Effector memory CD4-positive, alpha-beta T cell (primary cell): ENCODE measurements at regions not wholly inside any gene's neighbourhood (a gene's known extent, or its start where the extent isn't known, plus 50 kb on each side); places are given as distances from the start of the nearest gene placed in this dataset.

Experiments used
- DNase-seq, 3 donors: peaks; one replicate each; pipeline ENCODE4 v3.0.0-alpha.2; 2020
- H3K27ac ChIP-seq: 2 replicates; pipeline ENCODE4 v1.7.0; 2013; ENCODE audit warnings: mild to moderate bottlenecking, low read length, moderate library complexity; ENCODE audit not compliant: insufficient read depth, poor library complexity, severe bottlenecking
- H3K27me3 ChIP-seq: replicated peaks from 2 replicates; pipeline ENCODE4 v1.7.0; 2013; ENCODE audit warnings: mild to moderate bottlenecking, low read length; ENCODE audit not compliant: insufficient read depth, control insufficient read depth, poor library complexity, severe bottlenecking
- H3K36me3 ChIP-seq: 2 replicates; pipeline ENCODE4 v1.7.0; 2013; ENCODE audit warnings: mild to moderate bottlenecking, low read length, moderate library complexity; ENCODE audit not compliant: control insufficient read depth, insufficient read depth
- H3K4me1 ChIP-seq: 2 replicates; pipeline ENCODE4 v1.7.0; 2013; ENCODE audit warnings: low read length, mild to moderate bottlenecking; ENCODE audit not compliant: control insufficient read depth, insufficient read depth, poor library complexity, severe bottlenecking
- H3K4me3 ChIP-seq: 2 replicates; pipeline ENCODE4 v1.7.0; 2013; ENCODE audit warnings: low read length, low read depth, mild to moderate bottlenecking; ENCODE audit not compliant: insufficient read depth, poor library complexity, severe bottlenecking
- H3K9me3 ChIP-seq: 2 replicates; pipeline ENCODE4 v1.7.0; 2013; ENCODE audit warnings: mild to moderate bottlenecking, low read length, moderate library complexity; ENCODE audit not compliant: control insufficient read depth

- no peak for DNase-seq
- Histone ChIP-seq H3K27ac (no peak overlapping the region), H3K27me3 (no peaks in the 10 kb centered on the region), H3K36me3 (no peaks in the 10 kb centered on the region), H3K4me3 (no peak overlapping the region), H3K9me3 (no peaks in the 10 kb centered on the region), H3K4me1 (no peaks in the 10 kb centered on the region)
These were observed 86.6 kb upstream of the PAX1 start for GRCh38 chr20:21618759-21619416.

- peak in 1 of 3 donors; percentile 6 for DNase-seq
- H3K27me3 ChIP-seq = no peaks in the 10 kb centered on the region
These were observed 89.8 kb upstream of the PAX1 start for GRCh38 chr20:21615617-21616080.

GRCh38 chr20:21614980-21615379 lies 90.5 kb upstream of the PAX1 start:
- no peak for DNase-seq
- Histone ChIP-seq H3K4me3 (no peak overlapping the region), H3K27me3 (no peaks in the 10 kb centered on the region), H3K4me1 (no peaks in the 10 kb centered on the region), H3K36me3 (no peaks in the 10 kb centered on the region), H3K9me3 (no peaks in the 10 kb centered on the region), H3K27ac (no peak overlapping the region)

More at GRCh38 chr20:21615617-21616080, 89.8 kb upstream of the PAX1 start:
- no peaks in the 10 kb centered on the region for H3K4me1 ChIP-seq
- H3K9me3 ChIP-seq = no peaks in the 10 kb centered on the region
- H3K4me3 ChIP-seq = no peak overlapping the region
- no peak overlapping the region for H3K27ac ChIP-seq
- H3K36me3 ChIP-seq = no peaks in the 10 kb centered on the region

- DNase-seq = no peak
- no peaks in the 10 kb centered on the region for H3K27me3 ChIP-seq
- H3K4me3 ChIP-seq = no peak overlapping the region
- H3K4me1 ChIP-seq = no peaks in the 10 kb centered on the region
- no peaks in the 10 kb centered on the region for H3K36me3 ChIP-seq
- H3K27ac ChIP-seq = no peak overlapping the region
- H3K9me3 ChIP-seq = no peaks in the 10 kb centered on the region
These were observed 92.0 kb upstream of the PAX1 start for GRCh38 chr20:21613512-21613911.

- no peak for DNase-seq
- H3K4me1 ChIP-seq = no peaks in the 10 kb centered on the region
- H3K9me3 ChIP-seq = no peaks in the 10 kb centered on the region
- no peaks in the 10 kb centered on the region for H3K36me3 ChIP-seq
- no peaks in the 10 kb centered on the region for H3K27me3 ChIP-seq
- H3K4me3 ChIP-seq = no peak overlapping the region
- H3K27ac ChIP-seq = no peak overlapping the region
These were observed 95.5 kb upstream of the PAX1 start for GRCh38 chr20:21609981-21610380.

- no peak for DNase-seq
- H3K4me3 ChIP-seq = no peak overlapping the region
- no peaks in the 10 kb centered on the region for H3K4me1 ChIP-seq
- no peak overlapping the region for H3K27ac ChIP-seq
- no peaks in the 10 kb centered on the region for H3K9me3 ChIP-seq
- H3K36me3 ChIP-seq = no peaks in the 10 kb centered on the region
- H3K27me3 ChIP-seq = no peaks in the 10 kb centered on the region
These were observed 95.4 kb upstream of the NKX2-2 start for GRCh38 chr20:21609221-21609620.

- Histone ChIP-seq H3K27ac (no peak overlapping the region), H3K4me3 (no peak overlapping the region), H3K4me1 (no peaks in the 10 kb centered on the region)
These were observed 94.9 kb upstream of the NKX2-2 start for GRCh38 chr20:21608777-21609176.

GRCh38 chr20:21607971-21608725 lies 94.3 kb upstream of the NKX2-2 start:
- Histone ChIP-seq H3K27ac (no peak overlapping the region), H3K9me3 (no peaks in the 10 kb centered on the region), H3K4me3 (no peak overlapping the region), H3K36me3 (no peaks in the 10 kb centered on the region), H3K27me3 (no peaks in the 10 kb centered on the region), H3K4me1 (no peaks in the 10 kb centered on the region)
- no peak for DNase-seq

More at GRCh38 chr20:21608777-21609176, 94.9 kb upstream of the NKX2-2 start:
- no peaks in the 10 kb centered on the region for H3K9me3 ChIP-seq
- H3K36me3 ChIP-seq = no peaks in the 10 kb centered on the region
- H3K27me3 ChIP-seq = no peaks in the 10 kb centered on the region
- no peak for DNase-seq

- Histone ChIP-seq H3K4me3 (no peak overlapping the region), H3K27me3 (no peaks in the 10 kb centered on the region), H3K9me3 (no peaks in the 10 kb centered on the region), H3K4me1 (no peaks in the 10 kb centered on the region), H3K27ac (no peak overlapping the region), H3K36me3 (no peaks in the 10 kb centered on the region)
- DNase-seq = no peak
These were observed 87.9 kb upstream of the NKX2-2 start for GRCh38 chr20:21601799-21602198.

- Histone ChIP-seq H3K9me3 (no peaks in the 10 kb centered on the region), H3K4me3 (no peak overlapping the region), H3K27me3 (no peaks in the 10 kb centered on the region), H3K27ac (no peak overlapping the region), H3K4me1 (no peaks in the 10 kb centered on the region), H3K36me3 (no peaks in the 10 kb centered on the region)
- DNase-seq = no peak
These were observed 72.8 kb upstream of the NKX2-2 start for GRCh38 chr20:21586682-21587081.
